HL-60 (cell line): ENCODE measurements at regions not wholly inside any gene's neighbourhood (a gene's known extent, or its start where the extent isn't known, plus 50 kb on each side); places are given as distances from the start of the nearest gene placed in this dataset.

ENCODE experiments used
- DNase-seq, 2 experiments: peaks; one replicate each; pipeline ENCODE4 v3.0.0-alpha.2; 2010 to 2020; ENCODE audit warnings: low read depth in 1 of 2, low spot score in 1 of 2
- H3K27ac ChIP-seq: fragments of 250-450 bp; sonication (Bioruptor Pico); replicated peaks from 2 replicates; pipeline ENCODE4 v1.5.1; 2020; ENCODE audit warnings: mild to moderate bottlenecking, moderate library complexity
- H3K27me3 ChIP-seq: fragments of 250-450 bp; sonication (Bioruptor Pico); 2 replicates; pipeline ENCODE4 v1.5.1; 2021; ENCODE audit warnings: mild to moderate bottlenecking, moderate library complexity; ENCODE audit not compliant: insufficient read depth, poor library complexity, severe bottlenecking
- H3K4me3 ChIP-seq: replicated peaks from 2 replicates; pipeline ENCODE4 v1.5.1; 2011; ENCODE audit warnings: mild to moderate bottlenecking, control low read depth, low read length; ENCODE audit not compliant: insufficient read depth
- CTCF ChIP-seq: IDR thresholded peaks from one replicate; pipeline ENCODE4 v1.5.1; 2011; ENCODE audit warnings: low read length, control low read depth, inconsistent platforms; ENCODE audit not compliant: insufficient read depth
- GABPA ChIP-seq: IDR thresholded peaks from 2 replicates; pipeline ENCODE4 v1.6.1; 2012; ENCODE audit warnings: low read depth
- POLR2AphosphoS5 ChIP-seq: IDR thresholded peaks from 2 replicates; pipeline ENCODE4 v1.6.1; 2012; ENCODE audit warnings: low read depth
- REST ChIP-seq: IDR thresholded peaks from 2 replicates; pipeline ENCODE4 v1.6.1; 2012; ENCODE audit warnings: low read depth; ENCODE audit not compliant: insufficient replicate concordance
- SPI1 ChIP-seq: IDR thresholded peaks from 2 replicates; pipeline ENCODE4 v1.6.1; 2012; ENCODE audit warnings: low read depth, mild to moderate bottlenecking, borderline replicate concordance

GRCh38 chr4:22238742-22239141 is 277.1 kb downstream of the ADGRA3 start:
- H3K4me3 ChIP-seq, result no peak overlapping the region
- TF ChIP-seq REST (no peak), GABPA (no peak), POLR2AphosphoS5 (no peak)
- no peaks in the 10 kb centered on the region for H3K27me3 ChIP-seq
- no peak overlapping the region for H3K27ac ChIP-seq
- no peak for DNase-seq

GRCh38 chr4:22237846-22238494 is 277.9 kb downstream of the ADGRA3 start:
- no peak overlapping the region for H3K4me3 ChIP-seq
- TF ChIP-seq POLR2AphosphoS5, result no peak
- no peak for TF ChIP-seq SPI1
- no peak for TF ChIP-seq GABPA
- no peak for TF ChIP-seq REST
- TF ChIP-seq CTCF, result no peak
- H3K27me3 ChIP-seq, result no peaks in the 10 kb centered on the region
- DNase-seq, result no peak
- no peak overlapping the region for H3K27ac ChIP-seq

GRCh38 chr4:22237155-22237751 is 278.6 kb downstream of the ADGRA3 start:
- Histone ChIP-seq H3K27me3 (no peaks in the 10 kb centered on the region), H3K4me3 (no peak overlapping the region), H3K27ac (no peak overlapping the region)
- peak in 1 of 2 experiments; percentile 23 for DNase-seq
- TF ChIP-seq REST (no peak), CTCF (peak; percentile 17)
